Stimulated activated CD4-positive, alpha-beta T cell treated with anti-CD3 and anti-CD28 coated beads, TNF-alpha, amount 100 ng/mL, for 48 hours (primary cell): ENCODE measurements at regions not wholly inside any gene's neighbourhood (a gene's known extent, or its start where the extent isn't known, plus 50 kb on each side); places are given as distances from the start of the nearest gene placed in this dataset.

Experiments
- DNase-seq, 3 donors: peaks; one replicate each; pipeline ENCODE4 v3.0.0-alpha.2; 2020; ENCODE audit warnings: low read depth in 3 of 3

GRCh38 chr2:100660851-100661584 lies 98.2 kb downstream of the PDCL3 start:
- no peak for DNase-seq

GRCh38 chr2:100662866-100663265 lies 100.1 kb downstream of the PDCL3 start:
- no peak for DNase-seq

GRCh38 chr2:100664021-100664755 lies 101.4 kb downstream of the PDCL3 start:
- DNase-seq, result no peak

- DNase-seq, result no peak
These were observed 101.9 kb downstream of the PDCL3 start for GRCh38 chr2:100664756-100665101.

- no peak for DNase-seq
These were observed 104.2 kb downstream of the PDCL3 start for GRCh38 chr2:100666996-100667395.

GRCh38 chr2:100667801-100668200 lies 105.0 kb downstream of the PDCL3 start:
- no peak for DNase-seq

- DNase-seq, result no peak
These were observed 107.4 kb downstream of the PDCL3 start for GRCh38 chr2:100670232-100670631.

GRCh38 chr2:100673115-100673514 lies 110.3 kb downstream of the PDCL3 start:
- no peak for DNase-seq

GRCh38 chr2:100673691-100674485 lies 111.1 kb downstream of the PDCL3 start:
- DNase-seq, result no peak

- no peak for DNase-seq
These were observed 111.9 kb downstream of the PDCL3 start for GRCh38 chr2:100674666-100675065.

- no peak for DNase-seq
These were observed 112.6 kb downstream of the PDCL3 start for GRCh38 chr2:100675373-100675772.

- no peak for DNase-seq
These were observed 113.1 kb downstream of the PDCL3 start for GRCh38 chr2:100675855-100676254.

GRCh38 chr2:100676346-100676745 lies 113.6 kb downstream of the PDCL3 start:
- DNase-seq, result no peak

- no peak for DNase-seq
These were observed 114.9 kb downstream of the PDCL3 start for GRCh38 chr2:100677611-100678185.

GRCh38 chr2:100679211-100679610 lies 116.4 kb downstream of the PDCL3 start:
- DNase-seq, result no peak

GRCh38 chr2:100682536-100682935 lies 119.7 kb downstream of the PDCL3 start:
- no peak for DNase-seq

GRCh38 chr2:100683231-100683630 lies 120.4 kb downstream of the PDCL3 start:
- no peak for DNase-seq

- DNase-seq, result no peak
These were observed 128.1 kb upstream of the NPAS2 start for GRCh38 chr2:100691846-100692245.

GRCh38 chr2:100692381-100692780 lies 127.6 kb upstream of the NPAS2 start:
- no peak for DNase-seq

GRCh38 chr2:100692906-100693305 lies 127.0 kb upstream of the NPAS2 start:
- DNase-seq, result no peak

- DNase-seq, result no peak
These were observed 120.8 kb upstream of the NPAS2 start for GRCh38 chr2:100699131-100699530.

- DNase-seq, result no peak
These were observed 117.4 kb upstream of the NPAS2 start for GRCh38 chr2:100702438-100703109.
